ENCODE measurements at regions not wholly inside any gene's neighbourhood (a gene's known extent, or its start where the extent isn't known, plus 50 kb on each side); places are given as distances from the start of the nearest gene placed in this dataset.

DNA sequence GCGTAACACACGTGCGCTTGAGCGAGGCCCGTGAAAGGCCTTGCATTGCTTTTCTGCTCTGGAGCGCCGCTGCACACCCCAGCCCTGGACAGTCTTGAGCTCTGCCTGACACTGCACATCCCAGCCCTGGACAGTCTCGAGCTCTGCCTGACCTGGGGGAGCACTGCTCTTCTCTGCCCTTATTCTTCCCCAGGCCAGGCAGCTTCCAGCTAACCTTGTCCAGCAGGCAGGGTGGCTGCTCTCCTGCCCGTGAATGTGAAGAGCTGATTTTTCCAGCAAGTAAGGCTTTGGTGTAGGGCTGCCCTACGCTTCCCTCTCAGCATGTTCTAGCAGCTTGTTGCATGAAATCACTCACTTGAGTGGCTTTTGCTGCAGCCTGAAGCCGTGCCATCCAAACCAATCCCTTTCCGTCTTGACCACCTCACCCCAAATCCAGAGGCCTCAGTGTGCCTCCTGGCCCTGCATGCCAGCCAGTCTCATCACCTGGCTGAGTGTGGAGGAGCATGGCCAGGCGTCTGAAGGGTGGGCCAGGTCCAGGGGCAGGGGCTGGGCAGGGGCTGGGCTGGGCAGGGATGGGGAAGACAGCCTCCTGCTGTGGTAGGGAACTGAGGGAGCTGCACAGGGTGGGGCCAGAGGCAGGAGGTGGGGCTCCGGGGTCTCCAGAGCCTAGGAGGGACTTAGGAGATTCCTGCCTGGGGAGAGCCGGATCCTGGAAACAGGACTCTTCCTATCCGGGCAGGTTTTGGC is 89.5 kb upstream of the B3GAT1 start:
- TF ChIP-seq, protein P1, sequence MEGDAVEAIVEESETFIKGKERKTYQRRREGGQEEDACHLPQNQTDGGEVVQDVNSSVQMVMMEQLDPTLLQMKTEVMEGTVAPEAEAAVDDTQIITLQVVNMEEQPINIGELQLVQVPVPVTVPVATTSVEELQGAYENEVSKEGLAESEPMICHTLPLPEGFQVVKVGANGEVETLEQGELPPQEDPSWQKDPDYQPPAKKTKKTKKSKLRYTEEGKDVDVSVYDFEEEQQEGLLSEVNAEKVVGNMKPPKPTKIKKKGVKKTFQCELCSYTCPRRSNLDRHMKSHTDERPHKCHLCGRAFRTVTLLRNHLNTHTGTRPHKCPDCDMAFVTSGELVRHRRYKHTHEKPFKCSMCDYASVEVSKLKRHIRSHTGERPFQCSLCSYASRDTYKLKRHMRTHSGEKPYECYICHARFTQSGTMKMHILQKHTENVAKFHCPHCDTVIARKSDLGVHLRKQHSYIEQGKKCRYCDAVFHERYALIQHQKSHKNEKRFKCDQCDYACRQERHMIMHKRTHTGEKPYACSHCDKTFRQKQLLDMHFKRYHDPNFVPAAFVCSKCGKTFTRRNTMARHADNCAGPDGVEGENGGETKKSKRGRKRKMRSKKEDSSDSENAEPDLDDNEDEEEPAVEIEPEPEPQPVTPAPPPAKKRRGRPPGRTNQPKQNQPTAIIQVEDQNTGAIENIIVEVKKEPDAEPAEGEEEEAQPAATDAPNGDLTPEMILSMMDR (IDR thresholded peaks at IDR 0.05; ENCODE audit: low read depth, low read length), result no peak
- TF ChIP-seq POLR2A (IDR thresholded peaks at IDR 0.05; ENCODE audit: extremely low read depth, insufficient read length), result no peak
- no peak for TF ChIP-seq MYC (IDR thresholded peaks at IDR 0.05; ENCODE audit: low read depth, low read length)

All from NB4 (cell line).